Hepatocyte (in vitro differentiated cells): ENCODE measurements at regions not wholly inside any gene's neighbourhood (a gene's known extent, or its start where the extent isn't known, plus 50 kb on each side); places are given as distances from the start of the nearest gene placed in this dataset.

Source experiments
- DNase-seq: peaks from one replicate; pipeline ENCODE4 v3.0.0-alpha.2; 2016; ENCODE audit warnings: low spot score
- H2AFZ ChIP-seq: fragments of 200-600 bp; sonication (generic); 2 replicates; pipeline ENCODE4 v1.6.0; 2016; ENCODE audit warnings: antibody characterized with exemption, mild to moderate bottlenecking
- H3K27ac ChIP-seq: fragments of 200-600 bp; sonication (generic); 2 replicates; pipeline ENCODE4 v1.5.1; 2016; ENCODE audit warnings: mild to moderate bottlenecking
- H3K27me3 ChIP-seq: fragments of 200-600 bp; sonication (generic); 2 replicates; pipeline ENCODE4 v1.6.1; 2016
- H3K36me3 ChIP-seq: fragments of 200-600 bp; sonication (generic); replicated peaks from 2 replicates; pipeline ENCODE4 v1.5.1; 2016; ENCODE audit warnings: low read depth; ENCODE audit not compliant: insufficient read depth
- H3K4me1 ChIP-seq: fragments of 200-600 bp; sonication (generic); 2 replicates; pipeline ENCODE4 v1.5.1; 2016; ENCODE audit warnings: mild to moderate bottlenecking, moderate library complexity; ENCODE audit not compliant: insufficient read depth
- H3K4me2 ChIP-seq: fragments of 200-600 bp; sonication (generic); 2 replicates; pipeline ENCODE4 v1.6.0; 2016
- H3K4me3 ChIP-seq: fragments of 200-600 bp; sonication (generic); 2 replicates; pipeline ENCODE4 v1.5.1; 2016; ENCODE audit warnings: mild to moderate bottlenecking
- H3K79me2 ChIP-seq: fragments of 200-600 bp; sonication (generic); 2 replicates; pipeline ENCODE4 v1.6.0; 2017; ENCODE audit warnings: mild to moderate bottlenecking
- H3K9me2 ChIP-seq: fragments of 200-600 bp; sonication (generic); replicated peaks from 2 replicates; pipeline ENCODE4 v1.6.0; 2017; ENCODE audit warnings: mild to moderate bottlenecking; ENCODE audit not compliant: insufficient read depth
- H3K9me3 ChIP-seq: fragments of 200-600 bp; sonication (generic); 2 replicates; pipeline ENCODE4 v1.5.1; 2016; ENCODE audit warnings: low read depth, mild to moderate bottlenecking
- H4K20me1 ChIP-seq: fragments of 200-600 bp; sonication (generic); 2 replicates; pipeline ENCODE4 v1.6.0; 2016; ENCODE audit warnings: mild to moderate bottlenecking; ENCODE audit not compliant: insufficient read depth, poor library complexity, severe bottlenecking
- EZH2 ChIP-seq: fragments of 200-600 bp; sonication (generic); IDR thresholded peaks from 2 replicates; pipeline ENCODE4 v1.6.1; 2016; ENCODE audit warnings: antibody characterized with exemption, mild to moderate bottlenecking, borderline replicate concordance
- EZH2phosphoT487 ChIP-seq: fragments of 200-600 bp; sonication (generic); IDR thresholded peaks from one replicate; pipeline ENCODE4 v1.6.1; 2018; ENCODE audit warnings: antibody characterized with exemption, mild to moderate bottlenecking, low read depth, moderate library complexity; ENCODE audit not compliant: unreplicated experiment, severe bottlenecking
- WGBS: methylation state at CpG from one replicate; pipeline ENCODE4 v1.1.6; 2016; ENCODE audit warnings: low lambda C conversion rate; ENCODE audit errors: missing lambda C conversion rate; 5-methylcytosine and 5-hydroxymethylcytosine counted together
- TF ChIP-seq, protein P1 (sequence below): fragments of 200-600 bp; sonication (generic); IDR thresholded peaks from 2 replicates; pipeline ENCODE4 v1.5.1; 2016; ENCODE audit warnings: antibody characterized with exemption, mild to moderate bottlenecking; ENCODE audit not compliant: poor library complexity

- no peaks in the 10 kb centered on the region for H3K36me3 ChIP-seq
- no peaks in the 10 kb centered on the region for H3K9me3 ChIP-seq
- no peak for DNase-seq
- H3K79me2 ChIP-seq = no peaks in the 10 kb centered on the region
- 83% methylated on average over 8 of the region's 8 CpGs for WGBS
- no peak overlapping the region for H3K4me3 ChIP-seq
- H3K4me2 ChIP-seq = no peak overlapping the region
- H3K9me2 ChIP-seq = no peaks in the 10 kb centered on the region
- no peak overlapping the region for H3K27ac ChIP-seq
- no peaks in the 10 kb centered on the region for H3K27me3 ChIP-seq
- no peaks in the 10 kb centered on the region for H3K4me1 ChIP-seq
- TF ChIP-seq EZH2 = no peak
- TF ChIP-seq, protein P1, sequence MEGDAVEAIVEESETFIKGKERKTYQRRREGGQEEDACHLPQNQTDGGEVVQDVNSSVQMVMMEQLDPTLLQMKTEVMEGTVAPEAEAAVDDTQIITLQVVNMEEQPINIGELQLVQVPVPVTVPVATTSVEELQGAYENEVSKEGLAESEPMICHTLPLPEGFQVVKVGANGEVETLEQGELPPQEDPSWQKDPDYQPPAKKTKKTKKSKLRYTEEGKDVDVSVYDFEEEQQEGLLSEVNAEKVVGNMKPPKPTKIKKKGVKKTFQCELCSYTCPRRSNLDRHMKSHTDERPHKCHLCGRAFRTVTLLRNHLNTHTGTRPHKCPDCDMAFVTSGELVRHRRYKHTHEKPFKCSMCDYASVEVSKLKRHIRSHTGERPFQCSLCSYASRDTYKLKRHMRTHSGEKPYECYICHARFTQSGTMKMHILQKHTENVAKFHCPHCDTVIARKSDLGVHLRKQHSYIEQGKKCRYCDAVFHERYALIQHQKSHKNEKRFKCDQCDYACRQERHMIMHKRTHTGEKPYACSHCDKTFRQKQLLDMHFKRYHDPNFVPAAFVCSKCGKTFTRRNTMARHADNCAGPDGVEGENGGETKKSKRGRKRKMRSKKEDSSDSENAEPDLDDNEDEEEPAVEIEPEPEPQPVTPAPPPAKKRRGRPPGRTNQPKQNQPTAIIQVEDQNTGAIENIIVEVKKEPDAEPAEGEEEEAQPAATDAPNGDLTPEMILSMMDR = no peak
- no peak for TF ChIP-seq EZH2phosphoT487
- no peak overlapping the region for H2AFZ ChIP-seq
- H4K20me1 ChIP-seq = no peaks in the 10 kb centered on the region
These were observed 211.5 kb downstream of the KLF6 start for GRCh38 chr10:3573498-3573897.

DNA sequence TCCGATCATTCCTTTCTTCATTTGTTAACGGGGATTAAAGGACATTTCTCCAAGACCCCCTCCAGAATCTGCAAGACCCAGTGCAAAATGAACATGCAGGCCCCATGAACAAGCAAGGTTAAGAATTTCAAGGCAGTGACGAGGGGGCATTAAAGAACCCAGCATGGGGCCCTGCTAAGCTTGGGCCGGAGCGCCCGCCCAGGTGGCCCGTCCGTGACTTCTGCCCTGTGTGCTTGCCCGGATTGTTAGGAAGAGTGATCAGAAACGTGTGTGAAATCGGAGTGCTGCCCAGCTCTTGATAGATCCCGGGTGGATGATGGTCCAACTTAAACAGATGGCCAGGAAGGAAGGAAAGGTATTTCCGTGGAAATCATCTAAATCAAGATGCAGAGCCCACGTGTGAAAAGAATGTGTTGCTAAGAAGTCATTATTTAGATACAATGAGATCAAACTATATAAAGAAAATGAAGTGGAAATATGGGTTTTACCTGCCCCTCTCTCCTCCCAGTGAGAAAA is 213.6 kb downstream of the KLF6 start:
- TF ChIP-seq, protein P1 = no peak
- no peak for TF ChIP-seq EZH2
- TF ChIP-seq EZH2phosphoT487 = no peak
- no peaks in the 10 kb centered on the region for H3K9me2 ChIP-seq
- H3K4me2 ChIP-seq = no peak overlapping the region
- H3K4me1 ChIP-seq = no peaks in the 10 kb centered on the region
- H3K27me3 ChIP-seq = no peaks in the 10 kb centered on the region
- WGBS = 96% methylated on average over 14 of the region's 14 CpGs
- no peak overlapping the region for H2AFZ ChIP-seq
- no peak for DNase-seq
- H3K4me3 ChIP-seq = no peak overlapping the region
- no peaks in the 10 kb centered on the region for H4K20me1 ChIP-seq
- no peak overlapping the region for H3K27ac ChIP-seq
- no peaks in the 10 kb centered on the region for H3K36me3 ChIP-seq
- no peaks in the 10 kb centered on the region for H3K79me2 ChIP-seq
- no peaks in the 10 kb centered on the region for H3K9me3 ChIP-seq

- no peak overlapping the region for H3K4me2 ChIP-seq
- H3K9me3 ChIP-seq = no peaks in the 10 kb centered on the region
- no peaks in the 10 kb centered on the region for H3K36me3 ChIP-seq
- no peak overlapping the region for H2AFZ ChIP-seq
- TF ChIP-seq EZH2phosphoT487 (no peak), EZH2 (no peak)
- TF ChIP-seq, protein P1 = no peak
- H3K9me2 ChIP-seq = no peaks in the 10 kb centered on the region
- no peak overlapping the region for H3K27ac ChIP-seq
- no peaks in the 10 kb centered on the region for H3K79me2 ChIP-seq
- no peak overlapping the region for H3K4me3 ChIP-seq
- no peaks in the 10 kb centered on the region for H3K4me1 ChIP-seq
- 76% methylated on average over 9 of the region's 9 CpGs for WGBS
- H4K20me1 ChIP-seq = no peaks in the 10 kb centered on the region
- no peaks in the 10 kb centered on the region for H3K27me3 ChIP-seq
- DNase-seq = no peak
These were observed 214.1 kb downstream of the KLF6 start for GRCh38 chr10:3570855-3571266.
